ENCODE measurements at regions not wholly inside any gene's neighbourhood (a gene's known extent, or its start where the extent isn't known, plus 50 kb on each side); places are given as distances from the start of the nearest gene placed in this dataset.

DNA sequence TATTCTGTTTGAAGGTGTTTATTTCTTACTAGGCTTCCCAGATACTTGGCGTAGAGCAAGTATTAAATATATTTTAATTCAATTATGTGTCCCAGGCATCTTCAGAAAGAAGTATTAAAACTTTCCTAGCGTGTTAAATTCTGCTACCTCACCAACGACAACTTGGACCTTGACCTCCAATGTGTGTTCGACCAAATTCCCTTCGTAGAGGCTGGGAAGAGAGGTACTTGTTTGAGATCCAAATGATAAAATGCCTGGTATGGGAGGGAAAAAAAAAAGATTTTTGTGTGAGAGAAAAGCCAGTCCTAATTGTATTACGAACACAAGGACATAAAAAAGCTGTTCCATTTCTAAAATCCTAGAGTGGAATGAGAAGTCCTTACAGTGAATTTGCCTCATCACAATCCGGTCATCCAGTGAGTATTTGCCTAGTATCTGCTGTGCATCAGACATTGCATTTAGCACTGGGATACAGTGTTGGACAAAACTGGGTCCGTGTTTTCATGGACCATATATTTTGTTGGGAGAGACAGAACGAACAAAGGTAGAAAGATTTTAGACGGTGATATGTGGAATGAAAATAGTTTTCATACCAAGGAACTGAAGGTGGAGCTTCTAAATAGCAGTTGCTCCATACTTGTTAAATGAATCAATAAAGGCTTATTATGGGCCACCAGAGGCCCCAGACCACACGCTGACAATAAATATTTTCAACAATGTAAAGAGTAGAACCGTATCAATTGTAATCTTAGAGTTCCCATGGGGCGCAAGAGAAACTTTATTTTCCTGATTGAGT is 103.1 kb downstream of the KIF4B start:
- TF ChIP-seq, protein P1, sequence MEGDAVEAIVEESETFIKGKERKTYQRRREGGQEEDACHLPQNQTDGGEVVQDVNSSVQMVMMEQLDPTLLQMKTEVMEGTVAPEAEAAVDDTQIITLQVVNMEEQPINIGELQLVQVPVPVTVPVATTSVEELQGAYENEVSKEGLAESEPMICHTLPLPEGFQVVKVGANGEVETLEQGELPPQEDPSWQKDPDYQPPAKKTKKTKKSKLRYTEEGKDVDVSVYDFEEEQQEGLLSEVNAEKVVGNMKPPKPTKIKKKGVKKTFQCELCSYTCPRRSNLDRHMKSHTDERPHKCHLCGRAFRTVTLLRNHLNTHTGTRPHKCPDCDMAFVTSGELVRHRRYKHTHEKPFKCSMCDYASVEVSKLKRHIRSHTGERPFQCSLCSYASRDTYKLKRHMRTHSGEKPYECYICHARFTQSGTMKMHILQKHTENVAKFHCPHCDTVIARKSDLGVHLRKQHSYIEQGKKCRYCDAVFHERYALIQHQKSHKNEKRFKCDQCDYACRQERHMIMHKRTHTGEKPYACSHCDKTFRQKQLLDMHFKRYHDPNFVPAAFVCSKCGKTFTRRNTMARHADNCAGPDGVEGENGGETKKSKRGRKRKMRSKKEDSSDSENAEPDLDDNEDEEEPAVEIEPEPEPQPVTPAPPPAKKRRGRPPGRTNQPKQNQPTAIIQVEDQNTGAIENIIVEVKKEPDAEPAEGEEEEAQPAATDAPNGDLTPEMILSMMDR (IDR thresholded peaks at IDR 0.05), result no peak
- no peak for TF ChIP-seq POLR2AphosphoS5 (IDR thresholded peaks at IDR 0.05)
